Activated B cell treated with CpG ODN at 0.5 μM for 24 hours (primary cell): ENCODE measurements at regions not wholly inside any gene's neighbourhood (a gene's known extent, or its start where the extent isn't known, plus 50 kb on each side); places are given as distances from the start of the nearest gene placed in this dataset.

ENCODE experiments used
- ATAC-seq: fragments of 200-7000 bp; cut with Tn5 transposase; one replicate; pipeline ENCODE4 v1.10.0; 2021; ENCODE audit warnings: low read depth, mild to moderate bottlenecking, moderate library complexity
- CTCF ChIA-PET: fragments of 350-600 bp; sonication (Branson Sonifier 250); formaldehyde crosslinking; loops from one replicate; lab custom pipeline; 2021; ENCODE audit warnings: antibody characterized with exemption; lab: Charles Lee
- POLR2A ChIA-PET: fragments of 350-600 bp; sonication (Branson Sonifier 250); formaldehyde crosslinking; loops from one replicate; lab custom pipeline; 2021; ENCODE audit warnings: antibody characterized with exemption; lab: Charles Lee
- DNase-seq: peaks from one replicate; pipeline ENCODE4 v3.0.0; 2022
- H3K27ac Mint-ChIP-seq: one replicate; pipeline ENCODE4 v1.8.0; 2020; ENCODE audit warnings: mixed read lengths
- H3K27me3 Mint-ChIP-seq: one replicate; pipeline ENCODE4 v1.8.0; 2021; ENCODE audit warnings: mixed read lengths
- H3K36me3 Mint-ChIP-seq: one replicate; pipeline ENCODE4 v1.8.0; 2021; ENCODE audit warnings: low read depth, mixed read lengths
- H3K4me1 Mint-ChIP-seq: one replicate; pipeline ENCODE4 v1.8.0; 2021; ENCODE audit warnings: mixed read lengths
- H3K4me3 Mint-ChIP-seq: one replicate; pipeline ENCODE4 v1.8.0; 2020; ENCODE audit warnings: mild to moderate bottlenecking, mixed read lengths
- H3K9me3 Mint-ChIP-seq: one replicate; pipeline ENCODE4 v1.8.0; 2020; ENCODE audit warnings: mixed read lengths
- intact Hi-C: fragments of 100-400 bp; cut with micrococcal nuclease; formaldehyde crosslinking; loops from one replicate; pipeline ENCODE4 v1.15.1; 2024
- TF ChIP-seq, protein P1 (sequence below): fragments of 200-600 bp; IDR thresholded peaks from one replicate; pipeline ENCODE4 v1.8.0; 2022; ENCODE audit warnings: antibody characterized with exemption, mild to moderate bottlenecking

DNA sequence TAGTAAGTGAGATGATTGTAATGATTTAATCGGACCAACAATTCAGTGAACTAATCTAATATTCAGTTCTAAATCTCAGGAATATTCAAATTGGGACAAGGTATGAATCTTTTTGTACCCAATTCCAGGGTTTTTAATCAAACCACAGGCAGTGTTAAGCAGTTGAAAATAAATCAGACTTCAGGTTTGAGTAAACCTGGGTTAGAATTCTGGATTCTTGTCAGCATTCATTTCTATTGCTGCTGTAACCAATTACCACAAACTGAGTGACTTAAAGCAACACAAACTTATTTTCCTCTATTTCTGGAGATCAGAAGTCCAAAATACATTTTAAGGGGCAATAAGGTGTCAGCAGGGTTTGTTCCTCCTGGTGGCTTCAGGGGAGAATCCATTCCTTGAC is 208.4 kb upstream of the ZPLD1 start:
- POLR2A ChIA-PET: interaction anchor here (1.8 to 3.5 kb wide), 3 partner anchors 289 to 417 kb away, joined by 19 to 26 read pairs (median 23); partner anchors contain the start of gene NFKBIZ
- intact Hi-C loops: loop anchor here (10.0 kb wide), 1 partner anchor 712 kb away; the partner anchor contains the start of gene SENP7
- TF ChIP-seq, protein P1, sequence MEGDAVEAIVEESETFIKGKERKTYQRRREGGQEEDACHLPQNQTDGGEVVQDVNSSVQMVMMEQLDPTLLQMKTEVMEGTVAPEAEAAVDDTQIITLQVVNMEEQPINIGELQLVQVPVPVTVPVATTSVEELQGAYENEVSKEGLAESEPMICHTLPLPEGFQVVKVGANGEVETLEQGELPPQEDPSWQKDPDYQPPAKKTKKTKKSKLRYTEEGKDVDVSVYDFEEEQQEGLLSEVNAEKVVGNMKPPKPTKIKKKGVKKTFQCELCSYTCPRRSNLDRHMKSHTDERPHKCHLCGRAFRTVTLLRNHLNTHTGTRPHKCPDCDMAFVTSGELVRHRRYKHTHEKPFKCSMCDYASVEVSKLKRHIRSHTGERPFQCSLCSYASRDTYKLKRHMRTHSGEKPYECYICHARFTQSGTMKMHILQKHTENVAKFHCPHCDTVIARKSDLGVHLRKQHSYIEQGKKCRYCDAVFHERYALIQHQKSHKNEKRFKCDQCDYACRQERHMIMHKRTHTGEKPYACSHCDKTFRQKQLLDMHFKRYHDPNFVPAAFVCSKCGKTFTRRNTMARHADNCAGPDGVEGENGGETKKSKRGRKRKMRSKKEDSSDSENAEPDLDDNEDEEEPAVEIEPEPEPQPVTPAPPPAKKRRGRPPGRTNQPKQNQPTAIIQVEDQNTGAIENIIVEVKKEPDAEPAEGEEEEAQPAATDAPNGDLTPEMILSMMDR: no peak
- CTCF ChIA-PET: interaction anchor here (0.6 to 11.2 kb wide), 10 partner anchors 48 to 1809 kb away, joined by 3 to 847 read pairs (median 17); no protein-coding TSS in a partner anchor
- H3K4me1 Mint-ChIP-seq: peaks cover 54% of the 10 kb centered on the region
- DNase-seq (no peak), ATAC-seq (no peak)
- no peaks in the 10 kb centered on the region for H3K36me3 Mint-ChIP-seq
- no peaks in the 10 kb centered on the region for H3K27me3 Mint-ChIP-seq
- H3K4me3 Mint-ChIP-seq: no peak overlapping the region
- H3K9me3 Mint-ChIP-seq: no peaks in the 10 kb centered on the region
- H3K27ac Mint-ChIP-seq: no peak overlapping the region

DNA sequence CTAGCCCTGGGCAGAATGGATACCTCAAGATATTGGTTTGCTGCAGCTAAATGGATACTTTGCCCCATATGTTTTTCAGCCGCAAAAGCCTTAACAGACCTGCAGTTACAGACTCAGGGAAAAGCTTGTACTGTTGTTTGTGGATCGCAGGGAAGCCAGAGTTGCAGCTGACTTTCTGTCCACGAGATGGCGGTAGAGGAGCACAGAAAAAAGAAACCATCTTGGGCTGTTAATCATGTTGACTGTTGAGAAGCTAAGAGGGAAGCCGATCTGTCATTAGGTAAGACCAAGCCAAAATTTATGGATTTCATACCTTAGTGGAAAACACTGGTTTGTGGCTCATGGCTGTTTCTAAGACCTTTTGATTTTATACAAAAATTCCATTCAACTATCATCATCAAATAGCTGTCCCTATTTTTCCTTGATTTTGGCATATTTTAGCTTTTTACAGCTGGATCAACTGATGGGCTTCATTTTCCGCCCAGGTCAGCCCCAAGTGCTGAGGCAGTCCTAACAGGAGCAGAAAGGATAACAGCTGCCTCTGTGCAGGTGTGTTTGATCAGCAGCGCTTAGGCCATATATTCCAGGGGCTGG is 205.7 kb upstream of the ZPLD1 start:
- Mint-ChIP-seq H3K27ac (no peak overlapping the region), H3K4me1 (peaks cover 54% of the 10 kb centered on the region), H3K9me3 (no peaks in the 10 kb centered on the region), H3K36me3 (no peaks in the 10 kb centered on the region), H3K27me3 (no peaks in the 10 kb centered on the region), H3K4me3 (no peak overlapping the region)
- TF ChIP-seq, protein P1: no peak
- ChIA-PET CTCF (interaction anchor here (0.7 to 11.2 kb wide), 39 partner anchors 8 to 521 kb away, joined by 3 to 847 read pairs (median 3); partner anchors contain the start of genes CEP97 and NFKBIZ), POLR2A (interaction anchor here (0.5 to 3.1 kb wide), 11 partner anchors 125 to 552 kb away, joined by 3 to 18 read pairs (median 3); partner anchors contain the start of genes NFKBIZ and ZBTB11)
- ATAC-seq (peak; percentile 56), DNase-seq (peak; percentile 62)
- intact Hi-C loops: loop anchor here (1.0 to 10.0 kb wide), 3 partner anchors 307 to 714 kb away; partner anchors contain the start of gene SENP7

DNA sequence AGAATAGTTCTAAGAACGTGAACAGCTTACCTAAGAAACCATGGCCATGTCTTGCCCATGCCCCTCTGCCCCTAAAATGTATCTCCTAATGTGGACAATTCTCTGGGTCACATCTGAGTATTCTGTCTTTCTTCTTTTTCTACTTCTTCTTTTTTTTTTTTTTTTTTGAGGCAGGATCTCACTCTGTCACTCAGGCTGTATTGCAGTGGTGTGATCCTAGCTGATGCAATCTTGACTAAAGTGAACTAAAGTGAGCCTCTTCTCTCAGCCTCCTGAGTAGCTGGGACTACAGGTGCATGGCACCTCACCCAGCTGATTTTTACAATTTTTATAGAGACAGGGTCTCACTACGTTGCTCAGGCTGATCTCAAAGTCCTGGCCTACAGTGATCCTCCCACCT is 204.8 kb upstream of the ZPLD1 start:
- POLR2A ChIA-PET: interaction anchor here (0.6 to 3.1 kb wide), 8 partner anchors 124 to 553 kb away, joined by 3 to 18 read pairs (median 4); partner anchors contain the start of genes NFKBIZ and ZBTB11
- Mint-ChIP-seq H3K4me3 (no peak overlapping the region), H3K36me3 (no peaks in the 10 kb centered on the region), H3K27ac (peak overlapping the region; percentile 68), H3K27me3 (no peaks in the 10 kb centered on the region), H3K9me3 (no peaks in the 10 kb centered on the region), H3K4me1 (peaks cover 54% of the 10 kb centered on the region)
- CTCF ChIA-PET: interaction anchor here (1.0 to 11.2 kb wide), 11 partner anchors 9 to 522 kb away, joined by 3 to 847 read pairs (median 14); partner anchors contain the start of gene NFKBIZ
- TF ChIP-seq, protein P1: no peak
- DNase-seq (no peak), ATAC-seq (no peak)
- intact Hi-C loops: loop anchor here (5.0 kb wide), 1 partner anchor 658 kb away; the partner anchor contains the start of gene PCNP

DNA sequence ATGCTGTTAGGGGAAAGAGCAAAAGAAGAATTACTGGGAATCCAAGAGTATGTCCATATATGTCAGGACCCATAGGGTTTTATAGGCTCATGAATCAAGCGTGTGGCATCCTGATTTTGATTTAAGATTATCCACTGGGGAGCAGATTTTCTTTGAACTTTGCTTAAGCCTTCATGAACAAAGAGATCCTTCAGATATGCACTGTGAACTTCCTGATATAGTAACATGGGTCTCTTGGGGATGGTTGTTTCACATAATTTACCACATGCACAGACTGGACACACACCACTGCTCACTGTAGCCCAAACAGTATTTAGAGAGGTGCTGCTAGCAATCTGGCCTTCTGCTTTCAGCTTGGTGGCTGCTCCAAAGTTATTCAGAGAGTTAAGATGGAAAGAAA is 200.9 kb upstream of the ZPLD1 start:
- Mint-ChIP-seq H3K27ac (peak overlapping the region; percentile 74), H3K27me3 (no peaks in the 10 kb centered on the region)
- POLR2A ChIA-PET: interaction anchor here (0.6 to 1.3 kb wide), 4 partner anchors 13 to 406 kb away, joined by 3 to 4 read pairs (median 4); partner anchors contain the start of gene NFKBIZ

More for the DNA sequence above, 200.9 kb upstream of the ZPLD1 start:
- TF ChIP-seq, protein P1: no peak
- peaks cover 61% of the 10 kb centered on the region for H3K4me1 Mint-ChIP-seq
- H3K9me3 Mint-ChIP-seq: no peaks in the 10 kb centered on the region
- intact Hi-C loops: loop anchor here (2.0 to 5.0 kb wide), 2 partner anchors 439 to 662 kb away; partner anchors contain the start of gene PCNP
- ATAC-seq (peak; percentile 98), DNase-seq (no peak)
- no peaks in the 10 kb centered on the region for H3K36me3 Mint-ChIP-seq
- peak overlapping the region; percentile 66 for H3K4me3 Mint-ChIP-seq
- CTCF ChIA-PET: interaction anchor here (0.9 to 3.4 kb wide), 5 partner anchors 9 to 442 kb away, joined by 3 to 45 read pairs (median 4); no protein-coding TSS in a partner anchor
